SU-DHL-6 (cell line): ENCODE measurements at regions not wholly inside any gene's neighbourhood (a gene's known extent, or its start where the extent isn't known, plus 50 kb on each side); places are given as distances from the start of the nearest gene placed in this dataset.

Experiments
- CTCF ChIP-seq: fragments of 200-600 bp; sonication (generic); IDR thresholded peaks from one replicate; pipeline ENCODE4 v1.5.1; 2017; ENCODE audit warnings: antibody characterized with exemption, mild to moderate bottlenecking, low read length, moderate library complexity; ENCODE audit not compliant: insufficient read depth, poor library complexity, severe bottlenecking
- EZH2phosphoT487 ChIP-seq: fragments of 200-600 bp; sonication (generic), shearing (Covaris generic); conservative IDR thresholded peaks from 2 replicates; pipeline ENCODE4 v1.6.1; 2018; ENCODE audit warnings: mild to moderate bottlenecking, antibody characterized with exemption, low read length, moderate library complexity, mixed read lengths

- no peak for TF ChIP-seq CTCF
- no peak for TF ChIP-seq EZH2phosphoT487
Observed at GRCh38 chr5:93874080-93874479, 132.7 kb upstream of the POU5F2 start.
